Fibroblast of lung (primary cell): ENCODE measurements at regions not wholly inside any gene's neighbourhood (a gene's known extent, or its start where the extent isn't known, plus 50 kb on each side); places are given as distances from the start of the nearest gene placed in this dataset.
A peak's percentile ranks its signal among the peaks of the same experiment; 100 is the strongest.
"Not testable (repeated sequence)": the region's sequence is repeated elsewhere in the genome, so short reads cannot be mapped to it uniquely, and the experiment has no call there.

Experiments used
- DNase-seq, 2 donors: peaks; one replicate each; pipeline versions ENCODE4 v3.0.0 to v3.0.0-alpha.2; 2010; ENCODE audit warnings: low read depth in 2 of 2
- H2AFZ ChIP-seq: 2 replicates; pipeline ENCODE4 v1.5.1; 2012; ENCODE audit warnings: low read length, control low read depth, inconsistent platforms
- H3K27ac ChIP-seq: 2 replicates; pipeline ENCODE4 v1.5.1; 2011; ENCODE audit warnings: low read length, control low read depth; ENCODE audit not compliant: insufficient read depth
- H3K27me3 ChIP-seq: 2 replicates; pipeline ENCODE4 v1.5.1; 2011; ENCODE audit warnings: mild to moderate bottlenecking, low read length; ENCODE audit not compliant: control insufficient read depth, insufficient read depth
- H3K36me3 ChIP-seq: 2 replicates; pipeline ENCODE4 v1.5.1; 2011; ENCODE audit warnings: low read length; ENCODE audit not compliant: control insufficient read depth, insufficient read depth
- H3K4me1 ChIP-seq: 2 replicates; pipeline ENCODE4 v1.5.1; 2011; ENCODE audit warnings: low read length; ENCODE audit not compliant: control insufficient read depth, insufficient read depth; ENCODE audit errors: extremely low read depth
- H3K4me2 ChIP-seq: 2 replicates; pipeline ENCODE4 v1.5.1; 2011; ENCODE audit warnings: low read length, control low read depth; ENCODE audit not compliant: insufficient read depth; ENCODE audit errors: extremely low read depth
- H3K4me3 ChIP-seq, 4 experiments: fragments of 200-600 bp in 1 of 4; sonication (generic) in 1 of 4; replicated peaks in 1 of 4; 2 replicates each; pipeline ENCODE4 v1.5.1; 2011 to 2016; ENCODE audit warnings: low read length in 4 of 4, low read depth in 3 of 4, mild to moderate bottlenecking in 3 of 4, control low read depth in 2 of 4, inconsistent platforms in 1 of 4, mixed read lengths in 1 of 4; ENCODE audit not compliant: insufficient read depth in 1 of 4; ENCODE audit errors: control extremely low read depth in 1 of 4
- H3K79me2 ChIP-seq: 2 replicates; pipeline ENCODE4 v1.5.1; 2012; ENCODE audit warnings: mild to moderate bottlenecking, low read length, inconsistent platforms; ENCODE audit not compliant: control insufficient read depth, insufficient read depth
- H3K9ac ChIP-seq: 2 replicates; pipeline ENCODE4 v1.5.1; 2011; ENCODE audit warnings: mild to moderate bottlenecking, low read length, control low read depth; ENCODE audit not compliant: insufficient read depth
- H3K9me3 ChIP-seq: 2 replicates; pipeline ENCODE4 v1.5.1; 2012; ENCODE audit warnings: low read depth, low read length; ENCODE audit not compliant: control insufficient read depth, insufficient read depth
- H4K20me1 ChIP-seq: 2 replicates; pipeline ENCODE4 v1.5.1; 2011; ENCODE audit warnings: low read length; ENCODE audit not compliant: control insufficient read depth, insufficient read depth; ENCODE audit errors: extremely low read depth
- EZH2 ChIP-seq: IDR thresholded peaks from 2 replicates; pipeline ENCODE4 v1.5.1; 2012; ENCODE audit warnings: low read length, control low read depth, mild to moderate bottlenecking; ENCODE audit errors: missing control alignments
- TF ChIP-seq, protein P1 (sequence below), 2 donors: IDR thresholded peaks in 1 of 2; conservative IDR thresholded peaks in 1 of 2; 1 replicate in 1 of 2; 2 replicates in 1 of 2; pipeline ENCODE4 v1.5.1; 2011 to 2012; ENCODE audit warnings: low read length in 2 of 2, control low read depth in 1 of 2, inconsistent platforms in 1 of 2, low read depth in 1 of 2, mild to moderate bottlenecking in 1 of 2

DNA sequence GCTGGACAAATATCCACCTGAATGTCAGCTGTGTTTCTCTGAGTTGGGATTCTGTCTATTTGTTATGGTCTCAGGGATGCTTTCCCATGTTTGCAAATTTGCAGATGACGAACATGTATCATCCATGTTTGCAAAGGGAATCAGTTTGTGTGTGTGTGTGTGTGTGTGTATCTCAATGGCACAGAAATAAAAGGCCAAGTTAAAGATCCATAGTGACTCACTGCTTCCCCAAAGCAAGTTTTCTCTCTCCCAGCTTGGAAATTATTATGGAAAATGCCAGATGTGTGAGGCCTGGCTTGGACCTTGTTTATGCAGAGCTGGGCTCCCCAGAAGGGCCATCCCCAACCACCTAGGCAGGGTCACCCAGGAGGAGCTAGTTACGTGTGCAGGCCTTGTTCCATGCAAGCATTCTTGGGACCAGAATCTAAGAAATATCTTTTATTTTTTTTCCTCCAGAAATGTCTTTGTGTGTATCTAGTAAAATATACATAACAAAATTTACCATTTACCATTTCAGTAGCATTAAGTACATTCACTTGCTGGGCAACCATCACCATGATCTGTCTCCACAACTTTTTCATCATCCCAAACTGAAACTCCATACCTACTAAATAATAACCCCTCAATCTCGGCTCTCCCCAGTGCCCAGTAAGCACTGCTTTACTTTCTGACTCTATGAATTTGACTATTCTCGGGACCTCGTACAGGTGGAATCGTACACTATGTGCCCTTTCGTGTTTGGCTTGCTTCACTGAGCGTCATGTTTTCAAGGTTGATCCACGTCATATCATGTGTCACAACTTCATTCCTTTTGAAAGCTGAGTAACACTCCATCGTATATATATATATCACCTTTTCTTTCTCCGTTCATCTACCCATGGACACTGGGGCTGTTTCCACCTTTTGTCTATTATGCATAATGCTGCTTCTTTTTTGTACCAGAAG, 56.6 kb upstream of the WNT7B start:
- Histone ChIP-seq H3K4me3 (no peak overlapping the region), H3K9me3 (no peaks in the 10 kb centered on the region), H3K79me2 (peaks cover 10% of the 10 kb centered on the region), H2AFZ (no peak overlapping the region), H3K9ac (no peak overlapping the region), H3K36me3 (no peaks in the 10 kb centered on the region), H3K27me3 (no peaks in the 10 kb centered on the region), H3K4me2 (no peak overlapping the region), H4K20me1 (no peaks in the 10 kb centered on the region), H3K4me1 (peaks cover 6% of the 10 kb centered on the region), H3K27ac (no peak overlapping the region)
- peak; percentile 45 to 59 for DNase-seq
- TF ChIP-seq EZH2 = no peak
- TF ChIP-seq, protein P1, sequence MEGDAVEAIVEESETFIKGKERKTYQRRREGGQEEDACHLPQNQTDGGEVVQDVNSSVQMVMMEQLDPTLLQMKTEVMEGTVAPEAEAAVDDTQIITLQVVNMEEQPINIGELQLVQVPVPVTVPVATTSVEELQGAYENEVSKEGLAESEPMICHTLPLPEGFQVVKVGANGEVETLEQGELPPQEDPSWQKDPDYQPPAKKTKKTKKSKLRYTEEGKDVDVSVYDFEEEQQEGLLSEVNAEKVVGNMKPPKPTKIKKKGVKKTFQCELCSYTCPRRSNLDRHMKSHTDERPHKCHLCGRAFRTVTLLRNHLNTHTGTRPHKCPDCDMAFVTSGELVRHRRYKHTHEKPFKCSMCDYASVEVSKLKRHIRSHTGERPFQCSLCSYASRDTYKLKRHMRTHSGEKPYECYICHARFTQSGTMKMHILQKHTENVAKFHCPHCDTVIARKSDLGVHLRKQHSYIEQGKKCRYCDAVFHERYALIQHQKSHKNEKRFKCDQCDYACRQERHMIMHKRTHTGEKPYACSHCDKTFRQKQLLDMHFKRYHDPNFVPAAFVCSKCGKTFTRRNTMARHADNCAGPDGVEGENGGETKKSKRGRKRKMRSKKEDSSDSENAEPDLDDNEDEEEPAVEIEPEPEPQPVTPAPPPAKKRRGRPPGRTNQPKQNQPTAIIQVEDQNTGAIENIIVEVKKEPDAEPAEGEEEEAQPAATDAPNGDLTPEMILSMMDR (conservative IDR thresholded peaks at IDR 0.05 in 1 of 2, IDR thresholded peaks at IDR 0.05 in 1 of 2; ENCODE audit: low read depth in 1 of 2, low read length in 2 of 2) = no peak

DNA sequence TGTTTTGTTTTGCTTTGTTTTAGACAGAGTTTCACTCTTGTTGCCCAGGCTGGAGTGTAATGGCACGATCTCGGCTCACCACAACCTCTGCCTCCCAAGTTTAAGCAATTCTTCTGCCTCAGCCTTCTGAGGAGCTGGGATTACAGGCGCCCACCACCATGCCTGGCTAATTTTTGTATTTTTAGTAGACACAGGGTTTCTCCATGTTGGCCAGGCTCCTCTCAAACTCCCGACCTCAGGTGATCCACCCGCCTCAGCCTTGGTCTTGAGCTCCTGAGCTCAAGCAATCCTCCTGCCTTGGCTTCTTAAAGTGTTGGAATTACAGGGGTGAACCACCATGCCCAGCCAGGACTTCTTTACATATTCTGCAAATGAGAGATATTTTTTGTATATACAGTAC, 57.5 kb upstream of the WNT7B start:
- not testable (repeated sequence) for H3K4me3 ChIP-seq, H3K36me3 ChIP-seq, H2AFZ ChIP-seq, H3K9ac ChIP-seq, H3K27me3 ChIP-seq, DNase-seq, H3K4me2 ChIP-seq, H3K27ac ChIP-seq, H3K4me1 ChIP-seq, H4K20me1 ChIP-seq, H3K9me3 ChIP-seq
- peaks cover 10% of the 10 kb centered on the region for H3K79me2 ChIP-seq

DNA sequence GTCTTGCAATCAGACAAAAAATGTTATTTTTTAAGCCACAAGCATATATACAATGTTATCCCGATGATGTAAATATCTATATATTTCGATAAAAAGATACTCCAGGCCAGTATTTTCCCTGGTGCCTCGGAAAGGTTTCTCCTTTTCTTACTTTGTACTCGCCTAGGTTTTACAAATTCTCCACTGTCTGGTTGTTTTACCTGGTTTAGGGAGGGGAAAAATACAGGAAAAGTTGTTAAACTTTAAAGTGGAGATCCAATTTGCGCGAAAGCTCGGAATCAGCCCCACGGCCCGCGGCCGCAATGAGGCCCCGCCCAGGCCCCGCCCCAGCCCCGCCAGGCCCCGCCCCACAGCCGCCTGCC, 58.4 kb upstream of the WNT7B start:
- Histone ChIP-seq H2AFZ (peak overlapping the region; percentile 75), H3K4me2 (peak overlapping the region; percentile 97), H3K27me3 (no peaks in the 10 kb centered on the region), H3K27ac (peak overlapping the region; percentile 77), H3K4me3 (peak overlapping the region; percentile 58 to 94 (median 72)), H3K9ac (peak overlapping the region; percentile 66), H3K79me2 (peaks cover 10% of the 10 kb centered on the region), H4K20me1 (no peaks in the 10 kb centered on the region), H3K4me1 (peaks cover 6% of the 10 kb centered on the region), H3K9me3 (no peaks in the 10 kb centered on the region), H3K36me3 (no peaks in the 10 kb centered on the region)
- TF ChIP-seq, protein P1 (conservative IDR thresholded peaks at IDR 0.05 in 1 of 2, IDR thresholded peaks at IDR 0.05 in 1 of 2; ENCODE audit: low read depth in 1 of 2, low read length in 2 of 2) = no peak
- no peak for TF ChIP-seq EZH2
- DNase-seq = no peak
